Esophagus muscularis mucosa (tissue), 4 donors: ENCODE measurements at regions not wholly inside any gene's neighbourhood (a gene's known extent, or its start where the extent isn't known, plus 50 kb on each side); places are given as distances from the start of the nearest gene placed in this dataset.

Experiments
- DNase-seq: peaks from one replicate; pipeline ENCODE4 v3.0.0-alpha.2; 2017; ENCODE audit errors: extremely low spot score
- H3K27ac ChIP-seq, 4 donors: fragments of 200-600 bp; sonication (generic); replicated peaks in 1 of 4; 1 replicate in 3 of 4; 2 replicates in 1 of 4; pipeline ENCODE4 v1.5.1; 2016 to 2019; ENCODE audit warnings: mild to moderate bottlenecking in 1 of 4
- H3K27me3 ChIP-seq, 4 donors: fragments of 200-600 bp; sonication (generic); one replicate each; pipeline versions ENCODE4 v1.5.1 to v1.6.0; 2016 to 2019
- H3K36me3 ChIP-seq, 4 donors: fragments of 200-600 bp; sonication (generic); one replicate each; pipeline ENCODE4 v1.5.1; 2016 to 2019
- H3K4me1 ChIP-seq, 4 donors: fragments of 200-600 bp; sonication (generic); one replicate each; pipeline ENCODE4 v1.5.1; 2016 to 2019
- H3K4me3 ChIP-seq, 4 donors: fragments of 200-600 bp; sonication (generic); 1 replicate in 2 of 4; 2 replicates in 2 of 4; pipeline ENCODE4 v1.5.1; 2016 to 2019; ENCODE audit warnings: mild to moderate bottlenecking in 4 of 4, moderate library complexity in 1 of 4
- H3K9me3 ChIP-seq, 4 donors: fragments of 200-600 bp; sonication (generic); 1 replicate in 3 of 4; 2 replicates in 1 of 4; pipeline ENCODE4 v1.5.1; 2016 to 2019
- CTCF ChIP-seq, 3 experiments: fragments of 200-600 bp in 2 of 3; fragments of 450-650 bp in 1 of 3; sonication (generic) in 2 of 3; IDR thresholded peaks; one replicate each; pipeline ENCODE4 v1.5.1; 2017 to 2019; ENCODE audit warnings: antibody characterized with exemption in 3 of 3, mild to moderate bottlenecking in 2 of 3, moderate library complexity in 1 of 3
- EP300 ChIP-seq: sonication (generic); formaldehyde crosslinking; IDR thresholded peaks from one replicate; pipeline ENCODE4 v1.6.1; 2017; ENCODE audit warnings: antibody characterized with exemption
- POLR2A ChIP-seq: fragments of 450-650 bp; IDR thresholded peaks from one replicate; pipeline ENCODE4 v1.6.1; 2017; ENCODE audit warnings: antibody characterized with exemption, moderate library complexity, mild to moderate bottlenecking, low read depth
- POLR2AphosphoS5 ChIP-seq, 2 donors: sonication (generic); formaldehyde crosslinking; IDR thresholded peaks; one replicate each; pipeline ENCODE4 v1.6.1; 2017; ENCODE audit warnings: antibody characterized with exemption in 2 of 2
- WGBS: methylation state at CpG from one replicate; pipeline ENCODE4 v1.1.5; 2018; 5-methylcytosine and 5-hydroxymethylcytosine counted together
- intact Hi-C: fragments of 100-400 bp; cut with DNase I; formaldehyde crosslinking; loops from one replicate; pipeline ENCODE4 v1.15.1; 2023

GRCh38 chrX:110428144-110428543 is 69.5 kb downstream of the RTL9 start:
- Histone ChIP-seq H3K36me3 (no peaks in the 10 kb centered on the region), H3K27me3 (peaks cover 0 to 6% (median 0%) of the 10 kb centered on the region in 4 donors), H3K4me3 (no peak overlapping the region), H3K27ac (no peak overlapping the region), H3K9me3 (no peaks in the 10 kb centered on the region), H3K4me1 (no peaks in the 10 kb centered on the region)
- 71% methylated on average over 3 of the region's 3 CpGs for WGBS
- no peak for DNase-seq
- intact Hi-C loops: no loop called here
- no peak for TF ChIP-seq CTCF (IDR thresholded peaks at IDR 0.05)
- TF ChIP-seq POLR2A: no peak
- TF ChIP-seq EP300: no peak
- no peak for TF ChIP-seq POLR2AphosphoS5 (IDR thresholded peaks at IDR 0.05)

- no peaks in the 10 kb centered on the region for H3K9me3 ChIP-seq
Observed at GRCh38 chrX:110430293-110431076, 71.8 kb downstream of the RTL9 start.

GRCh38 chrX:110432091-110432905 is 73.7 kb downstream of the RTL9 start:
- Histone ChIP-seq H3K4me1 (no peaks in the 10 kb centered on the region), H3K27me3 (peaks cover 0 to 6% (median 0%) of the 10 kb centered on the region in 4 donors), H3K9me3 (no peaks in the 10 kb centered on the region), H3K4me3 (no peak overlapping the region), H3K27ac (no peak overlapping the region), H3K36me3 (no peaks in the 10 kb centered on the region)
- intact Hi-C loops: no loop called here
- DNase-seq: no peak
- no peak for TF ChIP-seq POLR2AphosphoS5 (IDR thresholded peaks at IDR 0.05)
- no peak for TF ChIP-seq CTCF (IDR thresholded peaks at IDR 0.05)
- 52% methylated on average over 11 of the region's 12 CpGs for WGBS

More at GRCh38 chrX:110430293-110431076, 71.8 kb downstream of the RTL9 start:
- Histone ChIP-seq H3K27me3 (peaks cover 0 to 6% (median 0%) of the 10 kb centered on the region in 4 donors), H3K4me3 (no peak overlapping the region), H3K4me1 (no peaks in the 10 kb centered on the region), H3K27ac (no peak overlapping the region), H3K36me3 (no peaks in the 10 kb centered on the region)
- no peak for DNase-seq
- TF ChIP-seq CTCF (IDR thresholded peaks at IDR 0.05) (no peak), POLR2AphosphoS5 (IDR thresholded peaks at IDR 0.05) (no peak), EP300 (no peak), POLR2A (no peak)
- intact Hi-C loops: no loop called here
- WGBS: 100% methylated on average over 1 of the region's 1 CpG

- Histone ChIP-seq H3K4me1 (no peaks in the 10 kb centered on the region), H3K36me3 (no peaks in the 10 kb centered on the region), H3K4me3 (no peak overlapping the region), H3K27ac (no peak overlapping the region), H3K9me3 (no peaks in the 10 kb centered on the region), H3K27me3 (peaks cover 0 to 8% (median 0%) of the 10 kb centered on the region in 4 donors)
- TF ChIP-seq POLR2AphosphoS5 (IDR thresholded peaks at IDR 0.05): no peak
- TF ChIP-seq CTCF (IDR thresholded peaks at IDR 0.05): no peak
- TF ChIP-seq EP300: no peak
- TF ChIP-seq POLR2A: no peak
- intact Hi-C loops: no loop called here
- no CpG with 5 or more reads among the region's 6 CpGs for WGBS
- DNase-seq: no peak
Observed at GRCh38 chrX:110432906-110433215, 74.2 kb downstream of the RTL9 start.
